H54 (cell line): ENCODE measurements at regions not wholly inside any gene's neighbourhood (a gene's known extent, or its start where the extent isn't known, plus 50 kb on each side); places are given as distances from the start of the nearest gene placed in this dataset.

Experiments
- DNase-seq: peaks from one replicate; pipeline ENCODE4 v3.0.0; 2011; ENCODE audit warnings: low spot score, mixed read lengths; ENCODE audit not compliant: insufficient read length
- FAIRE-seq: peaks from 3 replicates; lab custom pipeline; 2011; peaks lifted over from hg19 to GRCh38; lab: Jason Lieb, UNC
- POLR2A ChIP-seq: IDR thresholded peaks from 2 replicates; pipeline ENCODE4 v1.6.1; 2011; ENCODE audit warnings: low read depth, mild to moderate bottlenecking, low read length

DNA sequence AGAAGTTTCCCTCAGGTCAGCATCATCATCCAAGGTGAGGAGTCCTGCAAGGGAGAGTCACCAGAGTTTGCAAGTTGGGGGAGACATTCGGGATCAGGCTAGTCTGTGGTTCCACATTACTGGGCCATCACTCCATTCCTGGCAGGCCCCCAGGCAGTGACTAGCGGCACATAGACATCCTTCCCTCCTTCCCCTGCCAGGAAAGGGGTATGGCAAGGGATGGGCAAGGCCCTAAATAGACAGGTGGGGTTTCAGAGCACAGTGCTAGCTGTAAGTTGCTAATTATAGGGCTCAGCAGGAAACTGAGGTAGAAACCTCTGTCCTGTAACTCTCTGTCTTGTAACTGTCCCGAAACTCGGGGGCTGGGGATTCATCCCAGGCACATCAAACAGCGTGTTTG lies 215.2 kb upstream of the ROPN1 start:
- FAIRE-seq (no peak), DNase-seq (no peak)
- TF ChIP-seq POLR2A, result no peak

DNA sequence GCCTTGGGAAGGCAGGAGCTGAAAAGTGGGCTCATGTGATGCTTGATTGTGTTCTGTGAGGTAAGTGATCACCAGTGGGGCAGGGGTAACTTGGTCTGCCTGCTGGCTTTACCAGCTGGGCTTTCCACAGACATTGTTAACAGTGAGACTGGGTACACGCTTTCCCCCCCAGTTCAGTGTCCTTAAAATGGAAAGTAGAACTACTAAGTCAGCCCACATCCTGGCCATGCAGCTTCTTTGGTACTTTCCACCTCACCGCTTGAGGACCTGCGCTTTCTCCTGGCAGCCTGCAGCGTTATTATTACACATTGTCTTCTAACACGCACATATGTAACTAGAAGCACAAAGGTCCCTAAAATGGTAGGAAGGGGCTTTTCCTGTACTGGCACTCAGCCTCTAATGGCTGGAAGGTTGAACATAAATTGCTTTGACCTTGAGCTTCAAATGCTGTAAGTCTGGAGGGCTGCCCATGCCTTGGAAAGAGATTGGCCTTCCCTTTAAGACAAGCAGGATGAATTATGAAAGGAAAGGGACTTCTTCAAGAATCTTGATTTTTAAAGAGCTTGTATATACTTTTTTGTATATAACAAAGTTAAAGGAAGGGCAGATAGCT lies 216.1 kb upstream of the ROPN1 start:
- no peak for TF ChIP-seq POLR2A
- DNase-seq, result no peak
- FAIRE-seq, result no peak

DNA sequence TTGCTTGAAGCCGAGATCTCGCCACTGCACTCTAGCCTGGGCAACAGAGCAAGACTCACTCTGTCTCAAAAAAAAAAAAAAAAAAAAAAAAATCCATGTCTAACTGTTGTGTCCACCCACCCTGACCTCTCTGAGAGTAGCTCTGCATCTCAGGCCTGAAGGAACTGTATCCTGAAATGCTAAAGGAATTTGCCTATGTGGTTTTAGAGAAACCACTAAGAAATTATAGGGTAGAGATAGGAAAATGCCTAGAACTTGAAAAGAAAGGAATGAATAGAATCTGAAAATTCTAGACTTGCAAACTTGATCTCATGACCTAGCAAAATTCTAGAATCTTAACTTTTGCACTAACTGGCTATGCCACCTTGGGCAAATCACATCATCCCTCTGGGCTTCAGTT lies 217.5 kb upstream of the ROPN1 start:
- no peak for FAIRE-seq
- DNase-seq, result no peak
- TF ChIP-seq POLR2A, result no peak

DNA sequence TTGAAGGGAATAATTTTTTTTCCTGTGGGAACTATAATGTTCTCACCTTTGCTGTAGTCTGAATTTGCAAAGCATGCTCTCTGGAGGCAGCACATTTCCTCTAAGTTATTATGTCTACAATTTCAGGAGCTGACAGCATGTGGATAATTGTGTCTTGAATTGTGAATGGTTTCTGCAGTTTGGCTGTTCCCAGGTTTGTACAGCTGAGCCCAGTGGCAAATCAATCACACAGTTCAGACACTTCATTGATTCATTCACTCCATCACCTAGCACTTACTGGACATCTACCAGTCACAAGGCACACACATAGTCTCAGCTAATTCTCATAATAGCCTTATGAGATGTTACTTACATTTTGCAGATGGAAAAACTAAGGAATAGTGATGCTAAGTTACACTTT lies 219.0 kb upstream of the ROPN1 start:
- DNase-seq (no peak), FAIRE-seq (no peak)
- no peak for TF ChIP-seq POLR2A

DNA sequence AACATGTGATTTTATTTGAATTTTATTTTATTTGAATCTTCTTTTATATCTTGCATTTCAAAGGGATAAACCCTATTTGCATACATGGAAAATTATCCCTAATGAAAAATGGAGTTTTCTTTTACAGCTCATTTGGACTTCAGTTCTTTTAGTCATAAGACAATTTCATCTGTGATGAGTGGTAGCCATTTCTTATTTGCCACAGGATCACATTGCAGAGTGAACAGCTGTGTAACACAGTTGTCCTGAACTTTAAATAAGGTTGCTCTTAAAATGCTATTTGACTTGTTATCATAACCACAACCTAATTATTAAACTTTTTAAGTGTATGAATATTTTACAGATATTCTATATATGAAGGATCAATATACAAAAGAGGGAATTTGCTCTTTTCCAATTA lies 221.7 kb upstream of the ROPN1 start:
- no peak for FAIRE-seq
- no peak for DNase-seq
- no peak for TF ChIP-seq POLR2A

DNA sequence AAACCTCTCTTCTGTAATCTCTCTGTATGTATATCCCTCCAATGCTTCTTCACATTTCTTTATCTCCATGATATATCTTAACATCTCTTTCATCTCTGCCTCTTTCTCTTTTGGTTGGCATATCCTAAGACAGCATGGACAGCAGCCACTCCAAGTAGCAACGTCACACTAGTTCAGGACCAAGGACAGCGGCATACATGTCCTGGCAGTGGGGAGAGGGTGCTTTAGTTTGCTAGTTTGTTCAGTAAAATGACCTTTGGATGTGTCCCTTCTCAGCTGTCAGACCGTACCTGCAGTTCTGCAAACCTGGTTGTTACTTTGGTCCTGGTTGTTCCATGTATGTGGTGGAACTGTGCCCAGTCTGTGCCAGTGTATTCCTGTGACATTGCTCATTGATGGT lies 225.6 kb upstream of the ROPN1 start:
- no peak for FAIRE-seq
- TF ChIP-seq POLR2A, result no peak
- peak; percentile 33 for DNase-seq

DNA sequence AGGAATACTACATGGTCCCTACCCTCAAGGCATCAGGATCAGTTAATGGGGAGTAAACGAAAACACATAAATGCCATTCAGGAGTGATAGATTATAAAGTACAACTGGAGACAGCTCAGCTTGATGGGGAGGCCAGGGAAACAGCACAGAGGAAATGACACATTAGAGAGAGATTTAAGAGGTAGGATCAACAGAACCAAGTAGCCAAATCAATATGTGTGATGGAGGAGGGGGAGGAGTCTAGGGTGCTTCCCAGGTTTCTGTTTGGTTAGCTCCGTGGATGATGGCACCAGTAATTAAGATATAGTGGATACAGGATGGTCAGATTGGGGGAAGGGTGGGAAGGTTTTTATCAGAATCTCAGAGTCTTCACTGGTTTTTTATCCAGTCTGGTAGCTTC lies 229.5 kb upstream of the ROPN1 start:
- TF ChIP-seq POLR2A, result no peak
- FAIRE-seq (no peak), DNase-seq (peak; percentile 9)

DNA sequence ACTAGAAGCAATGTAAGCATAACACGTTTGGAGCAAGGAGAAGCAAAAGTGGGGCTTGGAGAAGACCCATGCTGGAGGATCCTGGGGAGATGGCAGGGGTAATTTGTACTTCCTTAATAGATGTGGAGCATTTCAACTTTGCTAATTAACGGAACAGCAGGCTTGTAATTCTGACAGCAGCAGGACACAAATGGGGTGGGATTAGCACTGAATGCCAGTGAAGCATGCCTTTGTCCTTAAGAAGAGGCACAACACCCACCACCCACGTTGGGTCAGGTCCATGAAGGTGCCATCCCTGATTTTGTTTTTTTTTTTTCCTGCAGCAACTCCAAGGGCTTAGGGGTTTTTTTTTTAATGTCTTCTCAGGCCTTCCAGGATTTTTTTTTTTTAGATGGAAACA lies 231.9 kb upstream of the ROPN1 start:
- FAIRE-seq (no peak), DNase-seq (no peak)
- TF ChIP-seq POLR2A, result no peak

DNA sequence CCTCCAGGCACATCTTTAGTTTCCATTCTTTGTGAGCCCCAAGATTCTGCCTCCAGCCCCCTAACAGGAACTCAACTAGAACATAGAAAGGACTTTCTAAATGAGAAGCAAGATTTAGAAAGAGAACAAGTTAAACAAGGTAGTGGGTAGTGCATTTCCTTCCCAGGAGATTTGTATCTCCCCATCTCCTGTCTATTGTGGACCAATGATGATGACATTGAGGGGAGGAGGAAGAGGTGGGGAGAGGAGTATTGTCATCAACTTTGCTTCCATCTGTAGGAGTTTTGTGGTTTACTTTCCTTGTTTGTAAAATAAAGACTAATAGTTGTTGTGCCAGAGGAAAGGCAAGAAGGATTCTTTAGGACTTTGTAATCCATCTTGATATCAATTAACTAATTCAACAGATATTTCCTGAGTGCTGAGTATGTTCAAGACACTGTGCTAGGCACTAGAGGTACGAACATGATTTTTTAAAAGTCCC lies 235.3 kb upstream of the ROPN1 start:
- TF ChIP-seq POLR2A, result no peak
- DNase-seq (no peak), FAIRE-seq (no peak)

DNA sequence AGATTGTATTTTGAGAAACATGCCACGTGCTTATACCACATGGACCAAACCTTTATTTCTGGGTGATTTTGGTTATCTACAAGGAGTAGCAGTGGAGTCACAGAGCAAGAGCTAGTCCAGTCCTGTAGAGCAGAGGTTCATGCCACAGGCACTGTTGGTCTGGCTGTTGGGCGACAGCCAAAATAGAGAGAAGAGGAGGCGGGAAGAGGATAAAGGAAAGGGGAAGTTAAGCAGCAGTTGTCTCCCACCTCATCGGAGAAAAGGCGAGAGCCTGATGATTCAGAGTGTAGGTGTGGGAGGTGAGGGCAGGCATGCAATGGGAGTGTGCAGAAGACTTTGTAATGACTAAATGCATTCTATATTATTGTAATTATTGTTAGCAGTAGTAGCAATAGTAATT lies 237.5 kb upstream of the ROPN1 start:
- no peak for TF ChIP-seq POLR2A
- DNase-seq (no peak), FAIRE-seq (no peak)

DNA sequence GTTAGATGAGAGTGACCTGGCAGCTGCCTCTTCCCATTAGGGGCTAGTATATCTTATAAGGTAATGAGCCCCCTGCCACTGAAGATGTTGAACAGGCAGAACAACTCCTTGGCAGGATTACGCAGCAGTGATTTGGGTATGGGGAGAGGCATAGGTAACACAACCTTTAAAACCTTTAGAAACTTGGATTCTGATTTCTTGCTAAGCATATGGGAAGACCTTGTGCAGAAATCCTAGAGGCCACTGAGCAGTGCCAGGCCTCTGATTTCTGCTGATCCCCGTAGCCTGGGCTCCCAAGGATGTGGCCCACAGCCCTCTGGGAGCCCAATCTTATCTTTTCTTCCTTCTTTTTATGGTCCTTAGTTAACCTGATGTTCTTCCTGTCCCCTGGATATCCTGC lies 237.9 kb upstream of the ROPN1 start:
- no peak for TF ChIP-seq POLR2A
- no peak for FAIRE-seq
- DNase-seq, result no peak

DNA sequence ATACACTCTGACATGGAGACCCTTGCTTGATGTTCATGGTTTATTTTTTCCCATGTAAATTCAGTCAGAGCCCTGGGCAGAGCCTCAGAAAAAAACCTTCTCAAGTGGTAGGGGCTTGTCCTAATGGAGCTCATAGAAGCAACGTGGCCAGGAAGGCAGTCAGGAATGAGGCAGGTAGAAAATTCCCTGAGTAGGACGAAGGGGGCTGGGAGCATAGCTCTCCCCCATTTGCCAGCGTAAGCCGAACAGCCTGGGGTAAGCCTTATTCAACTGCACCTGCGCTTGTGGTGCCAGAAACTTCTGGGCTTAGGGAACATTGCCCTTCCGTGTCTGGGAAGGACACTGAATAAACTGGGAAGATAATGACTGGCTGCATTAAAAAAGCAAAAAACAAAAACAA lies 238.5 kb upstream of the ROPN1 start:
- no peak for TF ChIP-seq POLR2A
- DNase-seq (no peak), FAIRE-seq (no peak)

DNA sequence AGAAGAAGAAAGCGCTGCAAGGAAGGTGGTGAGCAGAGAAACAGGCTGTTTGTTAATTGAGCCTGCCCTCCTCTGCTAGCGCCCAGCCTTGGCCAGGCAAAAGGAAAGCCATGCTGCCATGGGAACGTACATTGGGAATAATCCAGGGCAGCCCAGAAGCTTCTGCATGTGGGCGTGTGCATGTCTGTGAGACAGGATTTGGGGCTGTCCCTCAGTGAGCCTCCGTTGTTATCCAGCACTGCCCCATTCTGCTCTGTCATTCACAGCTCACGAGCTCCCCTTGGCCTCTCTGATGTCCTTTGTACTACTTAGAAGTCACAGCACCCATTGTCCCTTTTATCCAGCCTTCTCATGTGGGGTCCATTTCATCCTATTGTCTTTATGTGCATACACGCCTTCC lies 239.1 kb upstream of the ROPN1 start:
- TF ChIP-seq POLR2A, result no peak
- no peak for DNase-seq
- no peak for FAIRE-seq

DNA sequence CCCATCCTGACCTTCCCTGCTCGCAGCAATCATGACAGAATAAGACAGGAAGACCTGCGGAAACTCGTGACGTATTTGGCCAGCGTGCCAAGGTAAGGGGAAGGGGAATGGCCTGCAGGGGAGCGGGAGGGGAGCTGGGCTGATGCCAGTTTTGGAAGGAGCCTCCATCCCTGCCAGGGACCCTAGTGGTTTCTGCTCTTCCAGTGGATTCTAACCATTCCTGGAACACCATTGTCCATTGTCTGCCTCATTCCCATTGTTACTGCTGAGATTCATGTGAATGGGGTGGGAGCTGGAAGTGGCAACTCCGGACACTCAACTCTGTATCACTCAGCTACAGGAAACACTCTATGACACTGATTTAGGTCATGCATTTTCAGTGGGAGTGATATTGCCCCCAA lies 242.9 kb upstream of the ROPN1 start:
- no peak for TF ChIP-seq POLR2A
- FAIRE-seq (no peak), DNase-seq (no peak)

DNA sequence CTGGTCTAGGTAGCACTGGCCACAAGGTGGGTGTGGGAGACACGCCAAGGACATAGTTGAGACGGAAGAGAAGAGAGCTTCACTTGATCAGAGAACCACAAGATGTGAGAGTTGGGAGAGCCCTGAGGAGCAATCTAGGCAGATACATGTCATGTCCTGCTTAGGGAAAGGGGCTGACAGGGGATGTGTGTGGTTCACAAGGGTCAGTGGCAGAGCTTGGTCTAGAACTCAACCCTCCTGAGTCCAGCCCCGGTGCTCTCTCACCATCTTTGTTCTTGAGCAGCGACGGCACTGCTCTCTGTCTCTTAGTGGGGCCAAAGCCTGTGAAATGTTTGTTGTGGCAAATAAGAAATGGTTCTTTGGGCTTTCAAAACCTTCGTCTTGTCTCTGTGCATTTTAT lies 243.5 kb upstream of the ROPN1 start:
- no peak for DNase-seq
- no peak for TF ChIP-seq POLR2A
- no peak for FAIRE-seq

DNA sequence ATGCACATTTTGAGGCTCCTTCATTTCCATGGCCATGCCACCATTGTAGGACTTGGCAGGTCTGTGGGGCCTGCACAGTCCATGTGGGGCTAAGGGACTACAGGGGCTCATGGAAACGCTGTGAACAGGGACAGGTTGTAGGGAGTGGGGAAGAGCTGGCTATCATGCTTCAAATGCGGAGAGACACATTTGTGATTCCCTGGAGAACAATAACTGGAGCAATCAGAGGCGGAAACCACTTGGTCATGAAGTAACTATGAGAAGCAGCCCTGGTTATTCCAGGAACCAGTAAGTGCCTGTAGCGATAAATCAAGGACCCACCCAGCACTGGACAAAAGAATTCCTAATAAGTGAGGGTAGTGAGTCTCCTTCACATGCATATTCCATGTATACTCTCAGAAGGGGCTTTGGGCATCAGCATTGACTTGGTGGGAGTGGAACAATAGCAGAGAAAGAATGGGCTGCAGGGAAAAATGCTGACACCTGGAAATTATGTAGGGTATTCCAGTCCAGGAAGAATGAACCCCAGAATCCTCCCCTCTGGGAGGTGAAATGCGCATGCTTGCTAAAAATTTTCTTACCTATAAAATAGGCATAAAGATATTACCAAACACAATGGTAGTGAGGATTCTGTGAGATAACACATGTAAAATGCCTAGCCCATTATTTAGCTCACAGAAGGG lies 251.4 kb upstream of the ROPN1 start:
- no peak for TF ChIP-seq POLR2A
- DNase-seq, result no peak
- no peak for FAIRE-seq
